ENCODE measurements at regions not wholly inside any gene's neighbourhood (a gene's known extent, or its start where the extent isn't known, plus 50 kb on each side); places are given as distances from the start of the nearest gene placed in this dataset.

DNA sequence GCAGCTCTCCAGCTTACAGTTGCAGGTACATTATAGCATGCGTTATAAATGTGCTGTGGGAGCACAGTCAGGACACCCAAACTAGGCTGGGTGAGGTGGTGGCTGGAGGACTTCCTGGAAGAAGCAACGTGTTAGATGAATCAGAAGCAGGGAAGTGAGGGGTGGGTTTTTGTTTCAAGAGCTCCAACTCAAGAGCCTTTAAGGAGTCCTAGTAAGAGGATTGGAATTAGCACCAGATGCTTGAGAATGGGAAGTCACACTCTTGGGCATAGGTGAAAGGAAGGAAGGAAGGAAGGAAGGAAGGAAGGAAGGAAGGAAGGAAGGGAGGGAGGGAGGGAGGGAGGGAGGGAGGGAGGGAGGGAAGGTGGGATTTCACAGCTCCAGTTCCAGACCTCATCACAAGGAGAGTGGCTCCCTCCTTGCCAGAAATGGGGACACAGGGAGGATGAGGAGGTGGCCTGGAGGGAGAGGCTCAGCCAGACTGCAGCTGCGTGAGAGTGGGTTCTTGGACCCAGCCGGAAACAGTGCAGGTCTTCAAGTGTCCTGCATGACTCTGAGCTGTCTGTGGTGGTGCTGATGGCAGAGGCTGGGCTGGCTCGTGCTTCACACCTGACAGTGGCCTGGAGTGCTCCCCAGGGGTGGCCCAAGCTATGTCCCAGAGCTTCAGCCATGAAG is 115.7 kb upstream of the GSC start:
- DNase-seq = no peak

- no peak for DNase-seq
Observed at GRCh38 chr14:94884616-94885230, 114.8 kb upstream of the GSC start.

DNA sequence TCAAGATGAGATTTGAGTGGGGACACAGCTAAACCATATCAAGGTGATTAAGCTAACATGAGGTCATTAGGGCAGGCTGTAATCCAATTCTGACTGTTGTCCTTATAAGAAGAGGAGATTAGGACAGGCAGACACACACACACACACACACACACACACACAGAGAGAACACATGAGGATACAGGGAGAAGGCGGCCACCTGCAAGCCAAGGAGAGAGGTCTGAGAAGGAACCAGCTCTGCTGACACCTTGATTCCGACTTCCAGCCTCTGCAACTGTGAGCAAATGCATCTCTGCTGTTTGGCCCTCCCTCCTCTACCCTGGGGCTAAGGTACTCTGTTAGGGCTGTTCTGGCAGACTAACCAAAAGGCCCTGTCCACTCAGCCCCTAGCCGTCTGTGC is 112.5 kb upstream of the GSC start:
- DNase-seq = no peak

DNA sequence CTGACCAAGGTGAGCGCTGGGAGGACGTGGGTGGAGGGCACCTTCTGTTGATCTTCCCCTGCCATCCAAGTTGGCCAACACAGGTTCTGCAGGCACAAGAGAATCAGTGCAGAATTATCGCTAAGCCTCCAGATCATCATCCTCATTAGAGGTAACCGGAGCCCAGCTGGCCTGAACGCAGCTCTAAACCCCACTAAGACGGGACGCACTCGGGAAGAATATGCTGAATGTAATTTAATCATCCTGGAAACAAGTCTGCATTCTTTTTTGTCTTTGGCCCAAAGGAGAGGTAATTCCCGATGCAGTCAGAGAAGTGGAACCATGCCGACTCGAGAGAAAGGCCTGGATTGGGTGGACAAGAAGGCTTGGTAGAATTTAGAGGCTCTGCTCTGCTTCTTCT is 111.0 kb upstream of the GSC start:
- DNase-seq = no peak

GRCh38 chr14:94880106-94880505 is 110.2 kb upstream of the GSC start:
- DNase-seq = no peak

DNA sequence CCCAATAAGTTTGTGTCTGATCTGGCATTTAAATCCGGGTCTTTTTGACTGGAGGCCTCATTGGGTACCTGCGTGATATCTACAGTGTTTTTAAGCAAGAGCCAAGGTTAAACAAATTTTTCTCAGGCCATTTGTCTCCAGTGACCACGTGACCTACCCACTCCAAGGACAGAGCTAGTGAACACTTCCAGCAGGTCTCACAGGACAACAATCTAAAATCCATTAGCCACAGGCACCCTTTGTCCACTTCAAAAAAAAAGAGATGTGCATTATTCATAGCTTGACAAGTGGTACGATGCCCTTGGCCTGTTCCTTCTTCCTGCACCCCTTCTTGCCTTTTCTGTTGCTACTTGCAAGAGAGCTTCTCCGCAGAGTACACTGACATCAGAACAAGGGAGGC is 109.6 kb upstream of the GSC start:
- DNase-seq = no peak

DNA sequence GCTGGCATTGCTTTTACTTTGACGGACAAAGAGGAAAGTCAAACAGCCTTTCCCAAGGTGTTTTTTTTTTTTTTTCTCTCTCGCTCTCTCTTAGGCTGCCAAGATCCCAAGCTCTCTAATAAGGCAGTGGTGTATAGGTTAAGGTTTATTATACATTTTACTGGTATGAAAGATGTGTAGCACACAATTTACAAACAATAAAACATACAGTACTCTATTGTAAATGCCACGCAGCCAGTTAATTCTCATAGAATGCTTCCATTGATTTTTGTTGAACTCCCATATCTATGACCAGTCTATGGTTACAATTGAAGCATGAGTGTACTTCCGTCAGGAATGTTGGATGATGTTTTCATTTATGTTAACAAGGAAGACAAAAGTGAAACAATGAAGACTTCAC is 106.4 kb upstream of the GSC start:
- DNase-seq = no peak

GRCh38 chr14:94875256-94875655 is 105.3 kb upstream of the GSC start:
- DNase-seq = no peak

DNA sequence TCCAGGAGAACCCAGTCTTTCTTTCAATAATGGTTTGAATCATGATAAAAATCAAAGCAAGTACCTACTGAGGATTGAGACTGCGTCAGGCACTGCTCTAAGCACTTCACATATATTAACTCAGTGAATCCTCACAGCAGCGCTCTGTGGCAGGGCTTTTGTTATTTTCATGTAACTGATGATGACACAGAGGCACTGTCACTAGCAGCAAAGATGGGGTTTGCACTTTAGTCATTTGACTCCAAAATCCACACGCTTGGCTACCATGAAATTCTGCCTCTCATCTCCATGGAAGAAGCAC is 98.8 kb upstream of the GSC start:
- DNase-seq = no peak

DNA sequence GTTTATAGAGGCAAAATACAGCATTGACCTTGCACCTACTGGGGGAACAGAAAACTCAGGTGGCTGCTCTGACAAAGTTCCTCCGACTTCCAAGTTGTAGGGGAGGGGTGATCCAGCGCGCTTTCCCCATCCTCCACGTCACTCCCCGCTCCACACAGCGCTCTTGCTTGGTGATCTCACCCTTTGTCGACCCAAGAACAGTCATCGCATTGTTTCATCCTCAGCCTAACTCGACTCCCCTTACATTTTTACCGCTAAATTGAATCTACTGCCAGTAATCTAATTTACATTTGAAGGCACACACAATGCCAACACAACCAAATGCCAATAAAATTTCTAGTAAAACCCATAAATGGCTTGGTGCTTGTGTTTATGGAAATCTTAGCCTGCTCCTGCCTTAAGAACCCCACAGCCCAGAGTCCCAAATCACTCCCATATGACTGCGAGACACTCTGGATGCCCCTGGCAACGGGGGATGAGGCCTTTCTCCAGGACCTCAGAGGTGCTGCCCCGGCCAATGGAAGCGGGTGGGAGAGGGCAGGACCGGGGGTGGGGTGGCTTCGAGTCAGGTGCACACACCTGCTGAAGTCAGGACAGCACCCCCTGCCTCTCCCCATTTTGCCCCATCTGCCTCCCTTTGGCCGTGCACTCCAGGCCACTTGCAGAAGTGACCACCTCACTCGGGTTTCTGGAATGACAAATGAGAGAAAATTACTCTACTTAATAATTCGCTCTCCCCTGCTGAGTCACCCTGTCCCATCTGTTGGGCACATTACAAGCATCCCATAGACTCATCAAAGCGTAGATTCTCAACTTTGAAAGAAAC is 98.2 kb upstream of the GSC start:
- DNase-seq = peak; percentile 5

- no peak for DNase-seq
Observed at GRCh38 chr14:94867209-94867608, 97.3 kb upstream of the GSC start.

GRCh38 chr14:94864387-94865195 is 94.7 kb upstream of the GSC start:
- no peak for DNase-seq

DNA sequence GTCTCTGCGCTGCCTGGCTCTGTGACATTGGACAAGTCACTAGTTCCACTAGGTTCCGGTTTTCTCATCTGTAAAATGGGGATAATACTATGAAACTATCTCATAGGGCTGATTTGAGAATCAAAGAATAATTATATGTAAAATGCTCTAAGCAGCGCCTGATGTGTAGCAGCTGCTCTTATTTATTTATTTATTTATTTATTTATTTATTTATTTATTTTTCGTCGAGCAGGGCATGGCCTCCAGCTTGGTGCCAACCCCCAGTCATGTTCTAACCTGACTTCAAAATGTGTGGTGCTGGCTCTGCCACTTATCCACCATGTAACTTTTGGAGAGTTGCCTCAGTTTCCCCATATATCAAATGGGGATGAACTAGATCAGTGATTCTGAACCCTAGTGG is 93.5 kb upstream of the GSC start:
- DNase-seq = no peak

DNA sequence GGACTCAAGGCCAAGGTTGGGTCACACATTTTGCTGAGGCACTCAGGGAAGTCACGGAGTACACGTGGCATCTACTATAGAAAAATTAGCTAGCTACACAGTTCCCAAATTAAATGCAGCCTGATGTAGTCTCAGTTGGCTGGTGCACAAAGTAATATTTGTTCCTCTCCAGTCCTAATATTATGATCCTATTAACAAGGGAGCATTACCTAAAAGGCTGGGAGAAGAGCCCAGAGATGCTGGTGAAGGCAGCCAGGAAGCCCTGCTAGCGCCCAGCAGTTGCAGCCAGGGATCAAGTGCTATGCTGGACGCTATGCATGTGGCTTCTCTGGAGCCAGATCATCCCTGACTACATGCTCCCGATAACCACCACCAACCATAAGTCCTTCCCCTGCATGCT is 88.0 kb upstream of the GSC start:
- DNase-seq = no peak

DNA sequence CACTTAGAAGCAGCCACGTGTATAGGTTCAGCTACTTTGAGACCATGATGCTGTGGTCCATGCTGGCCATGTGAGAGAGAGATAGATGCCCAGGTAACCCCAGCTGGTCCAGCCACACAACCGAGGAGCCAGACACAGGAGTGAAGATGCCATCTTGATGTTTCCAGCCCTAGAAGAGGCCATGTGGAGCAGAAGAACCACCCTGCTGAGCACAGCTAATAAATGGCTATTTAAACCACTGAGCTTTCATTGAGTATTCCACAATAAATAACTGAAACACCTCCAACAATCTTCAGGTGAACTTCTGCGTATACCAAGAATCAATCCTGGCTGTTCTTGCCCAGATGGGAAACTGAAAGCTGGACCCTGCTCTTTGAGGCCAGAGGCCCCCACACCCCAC is 84.0 kb upstream of the GSC start:
- no peak for DNase-seq

GRCh38 chr14:94850309-94851211 is 80.6 kb upstream of the GSC start:
- no peak for DNase-seq

- DNase-seq = no peak
Observed at GRCh38 chr14:94844593-94845152, 74.8 kb upstream of the GSC start.

DNA sequence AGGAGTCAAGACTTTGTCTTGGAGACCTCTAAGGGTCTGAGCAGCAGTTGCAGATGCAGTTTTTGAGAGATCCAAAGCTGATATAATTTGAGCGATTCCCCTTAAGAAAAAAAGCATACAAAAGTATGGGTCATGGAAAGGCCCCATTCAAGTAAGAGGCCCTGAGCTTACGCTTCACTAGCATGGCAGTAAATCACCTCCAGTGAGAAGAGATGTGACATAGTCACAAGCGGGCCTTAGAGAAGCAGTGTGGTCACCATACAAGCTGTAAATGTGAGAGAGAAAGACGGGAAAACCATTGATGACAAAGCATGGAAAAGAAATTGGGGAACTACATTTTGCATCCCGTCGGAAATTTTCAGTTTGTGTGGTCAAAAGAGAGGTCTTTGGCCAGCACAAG is 70.6 kb upstream of the GSC start:
- no peak for DNase-seq

DNA sequence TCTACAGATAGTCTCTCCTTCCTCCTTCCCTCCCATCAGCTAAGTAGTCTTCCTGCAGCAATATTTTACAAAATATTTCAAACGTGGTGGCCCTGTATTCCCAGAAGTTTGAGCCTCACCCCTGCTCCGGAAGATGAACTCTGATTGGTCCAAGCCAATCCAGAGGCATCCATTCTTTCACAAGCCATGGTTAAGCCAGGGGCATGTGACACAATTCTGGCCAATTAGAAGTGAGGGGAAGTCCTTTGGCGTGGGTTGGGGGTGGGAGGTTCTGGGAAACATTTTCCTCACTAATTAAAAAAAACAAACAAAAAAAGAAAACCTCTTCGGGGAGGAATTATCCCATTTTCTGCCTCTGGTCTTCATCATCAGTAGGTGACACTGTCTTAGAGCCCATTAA is 69.4 kb upstream of the GSC start:
- DNase-seq = no peak

GRCh38 chr14:94836849-94837248 is 66.9 kb upstream of the GSC start:
- no peak for DNase-seq

GRCh38 chr14:94833633-94834032 is 63.7 kb upstream of the GSC start:
- no peak for DNase-seq

GRCh38 chr14:94831085-94831484 is 61.2 kb upstream of the GSC start:
- no peak for DNase-seq
